ENCODE measurements at regions not wholly inside any gene's neighbourhood (a gene's known extent, or its start where the extent isn't known, plus 50 kb on each side); places are given as distances from the start of the nearest gene placed in this dataset.

- no peak for TF ChIP-seq CTCF (IDR thresholded peaks at IDR 0.05; ENCODE audit: low read depth, low read length)
- H3K4me1 ChIP-seq: no peaks in the 10 kb centered on the region
- DNase-seq: no peak
- no peaks in the 10 kb centered on the region for H3K9me3 ChIP-seq
- no peak overlapping the region for H3K4me3 ChIP-seq (ENCODE audit: low read depth, low read length)
- no peaks in the 10 kb centered on the region for H3K27me3 ChIP-seq
- no peaks in the 10 kb centered on the region for H3K36me3 ChIP-seq
Observed at GRCh38 chr6:56694002-56694401, 51.3 kb upstream of the DST start.

- no peak for TF ChIP-seq CTCF (IDR thresholded peaks at IDR 0.05; ENCODE audit: low read depth, low read length)
- no peaks in the 10 kb centered on the region for H3K4me1 ChIP-seq
- H3K27me3 ChIP-seq: no peaks in the 10 kb centered on the region
- H3K4me3 ChIP-seq (ENCODE audit: low read depth, low read length): no peak overlapping the region
- no peaks in the 10 kb centered on the region for H3K36me3 ChIP-seq
- H3K9me3 ChIP-seq: no peaks in the 10 kb centered on the region
- no peak for DNase-seq
Observed at GRCh38 chr6:56693246-56693607, 50.5 kb upstream of the DST start.

GRCh38 chr6:56692523-56693245 lies 50.0 kb upstream of the DST start:
- H3K36me3 ChIP-seq: no peaks in the 10 kb centered on the region
- no peaks in the 10 kb centered on the region for H3K4me1 ChIP-seq
- H3K27me3 ChIP-seq: no peaks in the 10 kb centered on the region
- H3K4me3 ChIP-seq (ENCODE audit: low read depth, low read length): no peak overlapping the region
- TF ChIP-seq CTCF (IDR thresholded peaks at IDR 0.05; ENCODE audit: low read depth, low read length): no peak
- H3K9me3 ChIP-seq: no peaks in the 10 kb centered on the region
- DNase-seq: no peak
